ENCODE measurements at regions not wholly inside any gene's neighbourhood (a gene's known extent, or its start where the extent isn't known, plus 50 kb on each side); places are given as distances from the start of the nearest gene placed in this dataset.

GRCh38 chr7:21217365-21217764 is 210.5 kb upstream of the SP4 start:
- no peak for DNase-seq (ENCODE audit: low read depth, low spot score)

GRCh38 chr7:21218155-21218554 is 209.7 kb upstream of the SP4 start:
- DNase-seq (ENCODE audit: low read depth, low spot score), result no peak

GRCh38 chr7:21221130-21221529 is 206.8 kb upstream of the SP4 start:
- DNase-seq (ENCODE audit: low read depth, low spot score), result no peak

- DNase-seq (ENCODE audit: low read depth, low spot score), result no peak
Observed at GRCh38 chr7:21238400-21239116, 189.3 kb upstream of the SP4 start.

GRCh38 chr7:21243265-21243664 is 184.6 kb upstream of the SP4 start:
- no peak for DNase-seq (ENCODE audit: low read depth, low spot score)

GRCh38 chr7:21251151-21251800 is 176.6 kb upstream of the SP4 start:
- no peak for DNase-seq (ENCODE audit: low read depth, low spot score)

GRCh38 chr7:21253740-21254687 is 173.9 kb upstream of the SP4 start:
- peak; percentile 40 for DNase-seq (ENCODE audit: low read depth, low spot score)

- no peak for DNase-seq (ENCODE audit: low read depth, low spot score)
Observed at GRCh38 chr7:21256310-21256877, 171.5 kb upstream of the SP4 start.

GRCh38 chr7:21260939-21261338 is 166.9 kb upstream of the SP4 start:
- DNase-seq (ENCODE audit: low read depth, low spot score), result no peak

- peak; percentile 74 for DNase-seq (ENCODE audit: low read depth, low spot score)
Observed at GRCh38 chr7:21261627-21262594, 166.0 kb upstream of the SP4 start.

- no peak for DNase-seq (ENCODE audit: low read depth, low spot score)
Observed at GRCh38 chr7:21269021-21269420, 158.9 kb upstream of the SP4 start.

GRCh38 chr7:21276471-21277035 is 151.3 kb upstream of the SP4 start:
- DNase-seq (ENCODE audit: low read depth, low spot score), result no peak

- no peak for DNase-seq (ENCODE audit: low read depth, low spot score)
Observed at GRCh38 chr7:21278944-21279343, 148.9 kb upstream of the SP4 start.

GRCh38 chr7:21281193-21281592 is 146.7 kb upstream of the SP4 start:
- DNase-seq (ENCODE audit: low read depth, low spot score), result no peak

GRCh38 chr7:21293771-21294170 is 134.1 kb upstream of the SP4 start:
- DNase-seq (ENCODE audit: low read depth, low spot score), result no peak

GRCh38 chr7:21299766-21300165 is 128.1 kb upstream of the SP4 start:
- DNase-seq (ENCODE audit: low read depth, low spot score), result no peak

GRCh38 chr7:21300692-21301091 is 127.2 kb upstream of the SP4 start:
- no peak for DNase-seq (ENCODE audit: low read depth, low spot score)

GRCh38 chr7:21304808-21305375 is 123.0 kb upstream of the SP4 start:
- DNase-seq (ENCODE audit: low read depth, low spot score), result no peak

GRCh38 chr7:21305455-21306235 is 122.2 kb upstream of the SP4 start:
- no peak for DNase-seq (ENCODE audit: low read depth, low spot score)
